ENCODE measurements at regions not wholly inside any gene's neighbourhood (a gene's known extent, or its start where the extent isn't known, plus 50 kb on each side); places are given as distances from the start of the nearest gene placed in this dataset.

DNA sequence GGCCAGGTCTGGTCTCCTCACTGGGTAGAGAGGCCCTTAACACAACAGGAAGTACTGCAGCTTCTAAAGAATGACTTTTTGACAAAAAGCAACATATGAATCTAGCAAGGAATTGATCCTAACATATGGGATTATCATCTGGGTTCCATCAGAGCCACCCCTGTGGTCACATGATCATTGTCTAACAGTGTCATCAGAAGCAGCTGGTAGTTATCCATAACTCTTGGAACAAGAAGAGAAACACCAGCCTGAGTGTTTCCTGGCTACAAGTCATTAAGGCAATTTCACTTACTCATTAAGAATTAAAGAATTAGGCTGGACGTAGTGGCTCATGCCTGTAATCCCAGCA lies 219.3 kb upstream of the ARID1B start:
- Mint-ChIP-seq H3K4me3 (no peak overlapping the region), H3K36me3 (ENCODE audit: low read depth) (peaks cover 3% of the 10 kb centered on the region), H3K9me3 (ENCODE audit: low read depth) (peaks cover 3% of the 10 kb centered on the region), H3K27me3 (no peaks in the 10 kb centered on the region), H3K4me1 (no peaks in the 10 kb centered on the region), H3K27ac (no peak overlapping the region)
- intact Hi-C loops (cut with DNase I, micrococcal nuclease): loop anchor here in 1 of 2 experiments (10.0 kb wide), 1 partner anchor 717 kb away; no protein-coding TSS in a partner anchor
- POLR2A ChIA-PET: no interaction called here
- ATAC-seq (no peak), DNase-seq (no peak)
- CTCF ChIA-PET: no interaction called here

- ATAC-seq (no peak), DNase-seq (no peak)
These were observed 219.8 kb upstream of the ARID1B start for GRCh38 chr6:156557251-156557910.

GRCh38 chr6:156556811-156557210 lies 220.4 kb upstream of the ARID1B start:
- ATAC-seq: no peak
- no peak for DNase-seq
- CTCF ChIA-PET: interaction anchor here (0.8 kb wide), 1 partner anchor 1865 kb away, joined by 4 read pairs; no protein-coding TSS in a partner anchor
- Mint-ChIP-seq H3K36me3 (ENCODE audit: low read depth) (peaks cover 3% of the 10 kb centered on the region), H3K4me1 (no peaks in the 10 kb centered on the region), H3K9me3 (ENCODE audit: low read depth) (peaks cover 3% of the 10 kb centered on the region), H3K4me3 (no peak overlapping the region), H3K27ac (no peak overlapping the region), H3K27me3 (no peaks in the 10 kb centered on the region)
- intact Hi-C loops (cut with DNase I, micrococcal nuclease): loop anchor here in 1 of 2 experiments (10.0 kb wide), 1 partner anchor 718 kb away; no protein-coding TSS in a partner anchor
- POLR2A ChIA-PET: no interaction called here

More at GRCh38 chr6:156557251-156557910, 219.8 kb upstream of the ARID1B start:
- ChIA-PET POLR2A (no interaction called here), CTCF (interaction anchor here (0.8 kb wide), 1 partner anchor 1864 kb away, joined by 4 read pairs; no protein-coding TSS in a partner anchor)
- H3K4me3 Mint-ChIP-seq: no peak overlapping the region
- H3K27me3 Mint-ChIP-seq: no peaks in the 10 kb centered on the region
- H3K27ac Mint-ChIP-seq: no peak overlapping the region
- H3K9me3 Mint-ChIP-seq (ENCODE audit: low read depth): peaks cover 3% of the 10 kb centered on the region
- peaks cover 3% of the 10 kb centered on the region for H3K36me3 Mint-ChIP-seq (ENCODE audit: low read depth)
- H3K4me1 Mint-ChIP-seq: no peaks in the 10 kb centered on the region
- intact Hi-C loops (cut with DNase I, micrococcal nuclease): loop anchor here in 1 of 2 experiments (10.0 kb wide), 1 partner anchor 717 kb away; no protein-coding TSS in a partner anchor

- ChIA-PET CTCF (no interaction called here), POLR2A (no interaction called here)
- ATAC-seq (no peak), DNase-seq (no peak)
- no peak overlapping the region for H3K4me3 Mint-ChIP-seq
- no peaks in the 10 kb centered on the region for H3K4me1 Mint-ChIP-seq
- intact Hi-C loops (cut with DNase I, micrococcal nuclease): loop anchor here in 1 of 2 experiments (10.0 kb wide), 1 partner anchor 720 kb away; no protein-coding TSS in a partner anchor
- no peaks in the 10 kb centered on the region for H3K36me3 Mint-ChIP-seq (ENCODE audit: low read depth)
- no peaks in the 10 kb centered on the region for H3K9me3 Mint-ChIP-seq (ENCODE audit: low read depth)
- H3K27ac Mint-ChIP-seq: no peak overlapping the region
- H3K27me3 Mint-ChIP-seq: no peaks in the 10 kb centered on the region
These were observed 222.1 kb upstream of the ARID1B start for GRCh38 chr6:156555116-156555515.

DNA sequence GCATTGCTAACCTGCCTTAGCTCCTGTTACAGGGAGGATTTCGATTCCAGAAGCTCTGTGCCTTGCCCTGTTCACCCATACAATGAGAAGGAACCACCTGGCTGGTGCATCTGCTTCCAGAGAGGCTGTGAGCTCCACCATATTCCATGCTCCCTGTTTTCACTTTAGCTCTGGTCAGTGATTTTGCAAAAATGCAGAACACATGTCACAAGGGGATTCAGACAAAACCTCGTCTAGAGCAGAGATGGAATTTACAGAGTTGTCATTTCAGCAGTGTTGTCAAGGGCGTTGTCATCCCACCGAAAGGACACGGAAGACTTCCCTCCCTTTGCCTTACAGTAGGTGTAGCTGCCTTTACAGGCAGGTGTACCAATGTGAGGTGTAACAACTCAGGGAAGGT lies 223.0 kb upstream of the ARID1B start:
- Mint-ChIP-seq H3K27ac (no peak overlapping the region), H3K36me3 (ENCODE audit: low read depth) (no peaks in the 10 kb centered on the region), H3K4me1 (no peaks in the 10 kb centered on the region), H3K9me3 (ENCODE audit: low read depth) (no peaks in the 10 kb centered on the region), H3K27me3 (no peaks in the 10 kb centered on the region), H3K4me3 (no peak overlapping the region)
- ChIA-PET CTCF (interaction anchor here (0.7 to 1.3 kb wide), 3 partner anchors 9 to 449 kb away, joined by 3 to 4 read pairs (median 3); no protein-coding TSS in a partner anchor), POLR2A (no interaction called here)
- no peak for ATAC-seq
- DNase-seq: no peak
- intact Hi-C loops (cut with DNase I, micrococcal nuclease): loop anchor here in 1 of 2 experiments (10.0 kb wide), 1 partner anchor 721 kb away; no protein-coding TSS in a partner anchor

GRCh38 chr6:156552849-156553248 lies 224.3 kb upstream of the ARID1B start:
- no peak overlapping the region for H3K27ac Mint-ChIP-seq
- H3K4me3 Mint-ChIP-seq: no peak overlapping the region
- H3K9me3 Mint-ChIP-seq (ENCODE audit: low read depth): no peaks in the 10 kb centered on the region
- H3K27me3 Mint-ChIP-seq: no peaks in the 10 kb centered on the region
- intact Hi-C loops (cut with DNase I, micrococcal nuclease): loop anchor here in 1 of 2 experiments (10.0 kb wide), 1 partner anchor 722 kb away; no protein-coding TSS in a partner anchor
- no peak for DNase-seq
- ChIA-PET CTCF (no interaction called here), POLR2A (no interaction called here)
- ATAC-seq: no peak
- H3K4me1 Mint-ChIP-seq: no peaks in the 10 kb centered on the region
- H3K36me3 Mint-ChIP-seq (ENCODE audit: low read depth): no peaks in the 10 kb centered on the region

GRCh38 chr6:156550949-156551348 lies 226.2 kb upstream of the ARID1B start:
- Mint-ChIP-seq H3K9me3 (ENCODE audit: low read depth) (no peaks in the 10 kb centered on the region), H3K36me3 (ENCODE audit: low read depth) (no peaks in the 10 kb centered on the region), H3K27me3 (no peaks in the 10 kb centered on the region), H3K4me3 (no peak overlapping the region), H3K27ac (no peak overlapping the region), H3K4me1 (no peaks in the 10 kb centered on the region)
- ChIA-PET CTCF (interaction anchor here (0.6 to 0.7 kb wide), 2 partner anchors 67 to 684 kb away, joined by 3 to 4 read pairs; no protein-coding TSS in a partner anchor), POLR2A (no interaction called here)
- intact Hi-C loops (cut with DNase I, micrococcal nuclease): loop anchor here in 1 of 2 experiments (10.0 kb wide), 1 partner anchor 724 kb away; no protein-coding TSS in a partner anchor
- no peak for ATAC-seq
- DNase-seq: no peak

- ATAC-seq: no peak
These were observed 231.2 kb upstream of the ARID1B start for GRCh38 chr6:156545931-156546330.

GRCh38 chr6:156545021-156545420 lies 232.2 kb upstream of the ARID1B start:
- Mint-ChIP-seq H3K27me3 (no peaks in the 10 kb centered on the region), H3K36me3 (ENCODE audit: low read depth) (no peaks in the 10 kb centered on the region), H3K9me3 (ENCODE audit: low read depth) (no peaks in the 10 kb centered on the region), H3K4me1 (no peaks in the 10 kb centered on the region), H3K4me3 (no peak overlapping the region), H3K27ac (no peak overlapping the region)
- no peak for DNase-seq
- ATAC-seq: no peak
- intact Hi-C loops (cut with DNase I, micrococcal nuclease): no loop called here
- POLR2A ChIA-PET: interaction anchor here (0.7 kb wide), 1 partner anchor 22 kb away, joined by 3 read pairs; no protein-coding TSS in a partner anchor
- CTCF ChIA-PET: no interaction called here

More at GRCh38 chr6:156545931-156546330, 231.2 kb upstream of the ARID1B start:
- CTCF ChIA-PET: interaction anchor here (0.6 kb wide), 1 partner anchor 691 kb away, joined by 3 read pairs; no protein-coding TSS in a partner anchor
- Mint-ChIP-seq H3K27ac (no peak overlapping the region), H3K4me3 (no peak overlapping the region), H3K9me3 (ENCODE audit: low read depth) (no peaks in the 10 kb centered on the region), H3K4me1 (no peaks in the 10 kb centered on the region), H3K27me3 (no peaks in the 10 kb centered on the region), H3K36me3 (ENCODE audit: low read depth) (no peaks in the 10 kb centered on the region)
- POLR2A ChIA-PET: no interaction called here
- no peak for DNase-seq
- intact Hi-C loops (cut with DNase I, micrococcal nuclease): no loop called here

DNA sequence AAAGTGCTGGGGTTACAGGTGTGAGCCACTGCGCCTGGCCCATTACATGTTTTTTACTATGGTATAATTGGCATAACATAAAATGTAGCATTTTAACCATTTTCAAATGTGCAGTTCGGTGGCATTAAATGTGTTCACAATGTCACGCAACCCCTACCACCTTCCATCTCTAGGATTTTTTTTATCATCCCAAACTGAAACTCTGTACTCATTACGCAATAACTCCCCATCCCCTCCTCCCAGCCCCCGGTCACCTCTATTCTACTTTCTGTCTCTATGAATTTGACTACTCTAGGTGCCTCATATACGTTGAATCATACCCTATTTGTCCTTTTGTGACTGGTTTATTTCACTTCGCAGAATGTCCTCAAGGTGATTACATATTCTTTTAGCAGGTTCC lies 233.1 kb upstream of the ARID1B start:
- ChIA-PET CTCF (interaction anchor here (0.7 kb wide), 1 partner anchor 10 kb away, joined by 3 read pairs; no protein-coding TSS in a partner anchor), POLR2A (no interaction called here)
- Mint-ChIP-seq H3K4me3 (no peak overlapping the region), H3K4me1 (no peaks in the 10 kb centered on the region), H3K27me3 (no peaks in the 10 kb centered on the region), H3K9me3 (ENCODE audit: low read depth) (no peaks in the 10 kb centered on the region), H3K36me3 (ENCODE audit: low read depth) (no peaks in the 10 kb centered on the region), H3K27ac (no peak overlapping the region)
- intact Hi-C loops (cut with DNase I, micrococcal nuclease): no loop called here
- DNase-seq (no peak), ATAC-seq (no peak)

GRCh38 chr6:156543431-156543830 lies 233.7 kb upstream of the ARID1B start:
- H3K4me1 Mint-ChIP-seq: no peaks in the 10 kb centered on the region
- intact Hi-C loops (cut with DNase I, micrococcal nuclease): no loop called here
- no peak overlapping the region for H3K4me3 Mint-ChIP-seq
- ChIA-PET POLR2A (no interaction called here), CTCF (no interaction called here)
- no peak overlapping the region for H3K27ac Mint-ChIP-seq
- ATAC-seq: no peak
- H3K36me3 Mint-ChIP-seq (ENCODE audit: low read depth): no peaks in the 10 kb centered on the region
- H3K9me3 Mint-ChIP-seq (ENCODE audit: low read depth): no peaks in the 10 kb centered on the region
- no peaks in the 10 kb centered on the region for H3K27me3 Mint-ChIP-seq
- no peak for DNase-seq
